Lower leg skin (tissue), 3 donors: ENCODE measurements at regions not wholly inside any gene's neighbourhood (a gene's known extent, or its start where the extent isn't known, plus 50 kb on each side); places are given as distances from the start of the nearest gene placed in this dataset.

Source experiments
- CTCF ChIP-seq, 3 donors: fragments of 450-650 bp; IDR thresholded peaks; one replicate each; pipeline ENCODE4 v1.5.1; 2016; ENCODE audit warnings: antibody characterized with exemption in 3 of 3, mild to moderate bottlenecking in 3 of 3, moderate library complexity in 2 of 3
- POLR2A ChIP-seq, 2 donors: fragments of 450-650 bp; IDR thresholded peaks; one replicate each; pipeline ENCODE4 v1.6.1; 2016 to 2017; ENCODE audit warnings: antibody characterized with exemption in 2 of 2, mild to moderate bottlenecking in 1 of 2, moderate library complexity in 1 of 2

- TF ChIP-seq CTCF (IDR thresholded peaks at IDR 0.05) (no peak), POLR2A (IDR thresholded peaks at IDR 0.05) (no peak)
Measured at GRCh38 chr11:97912629-97913028, 1108.1 kb upstream of the CNTN5 start.
